ENCODE measurements at regions not wholly inside any gene's neighbourhood (a gene's known extent, or its start where the extent isn't known, plus 50 kb on each side); places are given as distances from the start of the nearest gene placed in this dataset.

GRCh38 chr1:221874285-221875003 is 132.6 kb upstream of the DUSP10 start:
- DNase-seq (no peak), ATAC-seq (no peak)
- Mint-ChIP-seq H3K4me1 (peaks cover 0 to 11% (median 0%) of the 10 kb centered on the region in 7 donors), H3K27ac (no peak overlapping the region), H3K36me3 (peaks cover 0 to 4% (median 0%) of the 10 kb centered on the region in 5 donors), H3K4me3 (no peak overlapping the region), H3K27me3 (peaks cover 0 to 8% (median 4%) of the 10 kb centered on the region in 5 donors), H3K9me3 (peaks cover 0 to 1% (median 0%) of the 10 kb centered on the region in 11 donors)
- intact Hi-C loops (cut with micrococcal nuclease): no loop called here
- Histone ChIP-seq H3K36me3 (ENCODE audit: control insufficient read depth in 2 of 3, insufficient read depth in 3 of 3, low read length in 3 of 3) (no peaks in the 10 kb centered on the region), H3K4me3 (ENCODE audit: low read length) (no peak overlapping the region), H3K27ac (ENCODE audit: low read depth, low read length) (no peak overlapping the region), H3K27me3 (ENCODE audit: control insufficient read depth in 2 of 2, insufficient read depth in 2 of 2, low read length in 2 of 2) (no peaks in the 10 kb centered on the region), H3K4me1 (ENCODE audit: control insufficient read depth in 2 of 2, insufficient read depth in 2 of 2, low read length in 2 of 2) (no peaks in the 10 kb centered on the region), H3K9me3 (ENCODE audit: control insufficient read depth in 2 of 3, low read length in 3 of 3) (no peaks in the 10 kb centered on the region)
- ChIA-PET CTCF (no interaction called here), POLR2A (no interaction called here)

- no peak for DNase-seq
- peaks cover 0 to 9% (median 0%) of the 10 kb centered on the region in 7 donors for H3K4me1 Mint-ChIP-seq
- H3K4me3 Mint-ChIP-seq: no peak overlapping the region
- peaks cover 0 to 2% (median 0%) of the 10 kb centered on the region in 5 donors for H3K36me3 Mint-ChIP-seq
- peaks cover 0 to 1% (median 0%) of the 10 kb centered on the region in 11 donors for H3K9me3 Mint-ChIP-seq
- H3K36me3 ChIP-seq (ENCODE audit: control insufficient read depth in 2 of 3, insufficient read depth in 3 of 3, low read length in 3 of 3): no peaks in the 10 kb centered on the region
- ChIA-PET POLR2A (no interaction called here), CTCF (no interaction called here)
- H3K9me3 ChIP-seq (ENCODE audit: control insufficient read depth in 2 of 3, low read length in 3 of 3): no peaks in the 10 kb centered on the region
- H3K27me3 Mint-ChIP-seq: peaks cover 0 to 6% (median 3%) of the 10 kb centered on the region in 5 donors
- H3K27ac ChIP-seq (ENCODE audit: low read depth, low read length): no peak overlapping the region
- no peak for ATAC-seq
- no peak overlapping the region for H3K27ac Mint-ChIP-seq
- no peaks in the 10 kb centered on the region for H3K4me1 ChIP-seq (ENCODE audit: control insufficient read depth in 2 of 2, insufficient read depth in 2 of 2, low read length in 2 of 2)
- intact Hi-C loops (cut with micrococcal nuclease): no loop called here
- no peak overlapping the region for H3K4me3 ChIP-seq (ENCODE audit: low read length)
- no peaks in the 10 kb centered on the region for H3K27me3 ChIP-seq (ENCODE audit: control insufficient read depth in 2 of 2, insufficient read depth in 2 of 2, low read length in 2 of 2)
Measured at GRCh38 chr1:221873673-221874072, 131.8 kb upstream of the DUSP10 start.

DNA sequence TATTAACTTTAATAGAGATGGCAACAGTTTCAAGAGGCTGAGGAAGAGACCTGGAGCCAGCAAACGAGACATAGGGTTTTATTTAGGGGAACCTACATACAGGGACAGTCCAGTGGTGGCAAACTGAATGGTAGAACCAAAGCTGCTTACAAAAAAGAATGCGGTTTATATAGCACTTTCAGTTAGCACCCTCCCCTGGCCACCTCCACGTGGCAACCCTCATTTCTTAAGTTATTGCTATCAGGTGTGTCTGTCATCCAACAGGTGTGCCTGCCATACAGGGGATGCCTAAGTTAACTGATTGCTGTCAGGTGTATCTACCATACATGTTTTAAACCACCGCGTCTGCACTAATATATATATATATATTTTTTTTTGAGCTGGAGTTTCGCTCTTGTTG is 129.2 kb upstream of the DUSP10 start:
- DNase-seq: no peak
- Mint-ChIP-seq H3K27me3 (peaks cover 0 to 3% (median 0%) of the 10 kb centered on the region in 5 donors), H3K27ac (no peak overlapping the region), H3K4me1 (peaks cover 0 to 9% (median 0%) of the 10 kb centered on the region in 7 donors), H3K9me3 (peaks cover 0 to 5% (median 0%) of the 10 kb centered on the region in 11 donors), H3K4me3 (no peak overlapping the region), H3K36me3 (peaks cover 0 to 2% (median 0%) of the 10 kb centered on the region in 5 donors)
- intact Hi-C loops (cut with micrococcal nuclease): no loop called here
- no peak overlapping the region for H3K27ac ChIP-seq (ENCODE audit: low read depth, low read length)
- H3K27me3 ChIP-seq (ENCODE audit: control insufficient read depth in 2 of 2, insufficient read depth in 2 of 2, low read length in 2 of 2): no peaks in the 10 kb centered on the region
- H3K4me3 ChIP-seq (ENCODE audit: low read length): no peak overlapping the region
- ChIA-PET CTCF (no interaction called here), POLR2A (no interaction called here)
- no peak for ATAC-seq
- no peaks in the 10 kb centered on the region for H3K4me1 ChIP-seq (ENCODE audit: control insufficient read depth in 2 of 2, insufficient read depth in 2 of 2, low read length in 2 of 2)
- H3K36me3 ChIP-seq (ENCODE audit: control insufficient read depth in 2 of 3, insufficient read depth in 3 of 3, low read length in 3 of 3): no peaks in the 10 kb centered on the region
- no peaks in the 10 kb centered on the region for H3K9me3 ChIP-seq (ENCODE audit: control insufficient read depth in 2 of 3, low read length in 3 of 3)

DNA sequence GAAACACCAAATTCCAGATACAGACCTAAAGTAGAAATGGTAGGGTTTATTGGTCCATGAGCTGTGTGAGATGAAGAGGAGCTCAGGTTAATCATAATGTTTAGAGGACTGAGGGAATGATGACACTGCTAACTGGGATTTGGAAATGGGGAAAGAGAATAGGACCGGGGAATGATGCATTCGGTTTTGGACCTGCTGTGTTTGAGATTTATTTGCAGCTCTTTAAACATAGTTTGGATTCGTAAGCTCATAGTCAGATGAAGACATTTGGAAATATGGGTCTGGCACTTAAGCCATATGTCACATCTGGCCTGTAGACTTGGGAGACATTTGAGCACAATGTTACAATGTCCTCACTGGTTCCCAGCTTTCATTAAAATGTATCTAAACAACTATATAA is 127.9 kb upstream of the DUSP10 start:
- peaks cover 0 to 3% (median 0%) of the 10 kb centered on the region in 5 donors for H3K27me3 Mint-ChIP-seq
- Histone ChIP-seq H3K4me3 (ENCODE audit: low read length) (no peak overlapping the region), H3K27me3 (ENCODE audit: control insufficient read depth in 2 of 2, insufficient read depth in 2 of 2, low read length in 2 of 2) (no peaks in the 10 kb centered on the region), H3K9me3 (ENCODE audit: control insufficient read depth in 2 of 3, low read length in 3 of 3) (no peaks in the 10 kb centered on the region), H3K36me3 (ENCODE audit: control insufficient read depth in 2 of 3, insufficient read depth in 3 of 3, low read length in 3 of 3) (no peaks in the 10 kb centered on the region), H3K27ac (ENCODE audit: low read depth, low read length) (no peak overlapping the region), H3K4me1 (ENCODE audit: control insufficient read depth in 2 of 2, insufficient read depth in 2 of 2, low read length in 2 of 2) (no peaks in the 10 kb centered on the region)
- peaks cover 0 to 8% (median 0%) of the 10 kb centered on the region in 7 donors for H3K4me1 Mint-ChIP-seq
- POLR2A ChIA-PET: no interaction called here
- H3K27ac Mint-ChIP-seq: no peak overlapping the region
- no peak overlapping the region for H3K4me3 Mint-ChIP-seq
- H3K9me3 Mint-ChIP-seq: peaks cover 0 to 5% (median 0%) of the 10 kb centered on the region in 11 donors
- ATAC-seq (no peak), DNase-seq (no peak)
- intact Hi-C loops (cut with micrococcal nuclease): no loop called here
- CTCF ChIA-PET: no interaction called here
- H3K36me3 Mint-ChIP-seq: peaks cover 0 to 2% (median 0%) of the 10 kb centered on the region in 5 donors

DNA sequence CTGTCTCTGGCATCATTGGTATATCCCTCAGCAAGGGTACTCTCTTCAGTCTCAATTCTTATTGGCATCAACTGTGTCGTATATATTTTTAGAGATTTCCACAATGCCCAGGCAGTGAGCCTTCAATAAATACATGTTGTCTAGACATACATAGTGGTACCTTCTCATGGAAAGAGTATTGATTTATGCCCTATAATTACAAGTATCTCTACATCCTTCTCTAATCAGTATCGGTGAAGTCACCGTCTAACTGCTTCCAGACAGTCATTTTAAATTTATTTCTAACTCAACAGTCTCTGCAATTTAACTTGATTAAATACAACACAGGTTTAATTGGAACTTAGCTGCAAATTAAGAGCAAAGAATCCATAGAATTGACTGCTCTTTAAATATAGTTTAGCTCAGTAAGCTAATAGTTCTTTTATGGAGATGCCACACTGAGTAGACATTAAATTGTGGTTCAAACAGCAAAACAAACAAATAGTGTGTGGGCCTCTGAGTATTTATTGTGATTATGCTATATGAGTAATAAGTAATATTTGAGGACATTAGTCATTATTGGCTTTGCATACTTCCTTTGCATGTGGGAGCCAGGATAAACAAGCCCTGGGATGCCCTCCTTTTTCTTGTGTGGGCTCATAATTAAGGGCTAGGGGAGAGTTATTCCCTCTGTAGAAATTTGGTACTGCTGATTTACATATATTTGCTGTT is 126.9 kb upstream of the DUSP10 start:
- ATAC-seq (no peak), DNase-seq (no peak)
- Histone ChIP-seq H3K36me3 (ENCODE audit: control insufficient read depth in 2 of 3, insufficient read depth in 3 of 3, low read length in 3 of 3) (no peaks in the 10 kb centered on the region), H3K27ac (ENCODE audit: low read depth, low read length) (no peak overlapping the region), H3K9me3 (ENCODE audit: control insufficient read depth in 2 of 3, low read length in 3 of 3) (no peaks in the 10 kb centered on the region), H3K4me3 (ENCODE audit: low read length) (no peak overlapping the region), H3K27me3 (ENCODE audit: control insufficient read depth in 2 of 2, insufficient read depth in 2 of 2, low read length in 2 of 2) (no peaks in the 10 kb centered on the region), H3K4me1 (ENCODE audit: control insufficient read depth in 2 of 2, insufficient read depth in 2 of 2, low read length in 2 of 2) (no peaks in the 10 kb centered on the region)
- intact Hi-C loops (cut with micrococcal nuclease): no loop called here
- H3K27me3 Mint-ChIP-seq: peaks cover 0 to 3% (median 0%) of the 10 kb centered on the region in 5 donors
- ChIA-PET CTCF (interaction anchor here (0.5 kb wide), 1 partner anchor 829 kb away, joined by 5 read pairs; no protein-coding TSS in a partner anchor), POLR2A (no interaction called here)
- H3K9me3 Mint-ChIP-seq: peaks cover 0 to 4% (median 0%) of the 10 kb centered on the region in 11 donors
- H3K36me3 Mint-ChIP-seq: no peaks in the 10 kb centered on the region
- H3K27ac Mint-ChIP-seq: peak overlapping the region in 1 of 9 donors; percentile 25
- no peak overlapping the region for H3K4me3 Mint-ChIP-seq
- H3K4me1 Mint-ChIP-seq: peaks cover 0 to 5% (median 0%) of the 10 kb centered on the region in 7 donors

DNA sequence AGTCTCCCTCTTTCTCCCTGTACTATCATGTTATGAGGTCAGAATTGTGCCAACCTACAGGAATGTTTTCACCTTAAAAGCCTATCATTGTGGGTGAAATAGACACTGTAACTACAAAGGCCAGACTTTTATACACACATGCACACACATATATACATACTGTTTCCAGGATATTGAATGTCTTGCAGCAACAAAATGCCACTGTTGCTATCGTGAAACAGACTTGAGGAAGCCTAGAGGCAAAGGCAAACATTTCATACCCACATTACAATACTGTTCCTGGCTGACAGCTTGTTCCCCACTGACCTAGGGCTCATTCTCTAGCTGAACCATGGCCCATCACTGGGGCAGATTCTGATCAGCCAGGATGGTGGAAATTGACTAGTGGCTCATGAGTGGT is 125.1 kb upstream of the DUSP10 start:
- Histone ChIP-seq H3K27ac (ENCODE audit: low read depth, low read length) (no peak overlapping the region), H3K36me3 (ENCODE audit: control insufficient read depth in 2 of 3, insufficient read depth in 3 of 3, low read length in 3 of 3) (no peaks in the 10 kb centered on the region), H3K4me3 (ENCODE audit: low read length) (no peak overlapping the region), H3K27me3 (ENCODE audit: control insufficient read depth in 2 of 2, insufficient read depth in 2 of 2, low read length in 2 of 2) (no peaks in the 10 kb centered on the region), H3K4me1 (ENCODE audit: control insufficient read depth in 2 of 2, insufficient read depth in 2 of 2, low read length in 2 of 2) (no peaks in the 10 kb centered on the region), H3K9me3 (ENCODE audit: control insufficient read depth in 2 of 3, low read length in 3 of 3) (no peaks in the 10 kb centered on the region)
- Mint-ChIP-seq H3K27ac (no peak overlapping the region), H3K4me1 (peaks cover 0 to 5% (median 0%) of the 10 kb centered on the region in 7 donors), H3K27me3 (peaks cover 0 to 3% (median 0%) of the 10 kb centered on the region in 5 donors), H3K4me3 (no peak overlapping the region), H3K36me3 (peaks cover 0 to 2% (median 0%) of the 10 kb centered on the region in 5 donors), H3K9me3 (peaks cover 0 to 7% (median 0%) of the 10 kb centered on the region in 11 donors)
- ChIA-PET POLR2A (no interaction called here), CTCF (no interaction called here)
- no peak for DNase-seq
- intact Hi-C loops (cut with micrococcal nuclease): no loop called here
- no peak for ATAC-seq

Measured in naive thymus-derived CD4-positive, alpha-beta T cell (primary cell).